ENCODE measurements at regions not wholly inside any gene's neighbourhood (a gene's known extent, or its start where the extent isn't known, plus 50 kb on each side); places are given as distances from the start of the nearest gene placed in this dataset.

DNA sequence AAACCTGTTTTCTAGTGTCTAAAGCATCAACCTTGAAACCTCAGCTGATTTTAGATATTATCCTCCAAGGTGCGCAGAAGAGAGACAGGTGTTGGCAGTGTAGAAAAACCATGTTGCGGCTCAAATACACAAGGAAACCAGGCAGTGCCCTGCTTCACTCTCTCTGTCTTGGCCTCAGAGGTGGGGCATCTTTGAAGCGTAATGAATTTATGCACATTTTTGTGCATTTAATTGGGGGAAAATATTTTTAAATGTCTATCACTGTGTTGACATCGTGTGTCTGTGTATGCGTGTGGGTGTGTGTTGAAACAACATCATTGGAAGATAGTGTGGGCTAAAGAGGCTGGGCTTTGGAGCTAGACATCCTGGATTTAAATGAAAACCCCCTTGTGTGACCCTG, 334.0 kb upstream of the CHD6 start:
- TF ChIP-seq CTCF (conservative IDR thresholded peaks at IDR 0.05): no peak

DNA sequence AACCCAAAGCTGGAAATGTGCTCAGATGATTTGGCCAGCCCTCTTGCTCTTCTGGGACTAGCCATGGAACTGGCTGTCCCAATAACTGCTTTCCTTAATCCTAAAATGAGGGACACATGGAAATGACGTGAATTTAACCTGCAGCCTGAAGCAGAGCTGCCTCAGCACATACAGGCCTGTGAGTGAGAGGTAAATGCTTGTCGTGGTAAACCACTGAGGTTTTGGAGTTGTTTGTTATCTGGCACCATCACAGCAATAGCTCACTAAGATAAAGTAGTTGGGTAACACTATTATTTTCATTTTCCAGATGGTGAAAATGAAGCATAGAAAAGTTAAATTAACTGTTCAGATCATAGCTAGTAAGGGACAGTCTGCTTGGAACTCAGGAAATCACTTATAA, 333.4 kb upstream of the CHD6 start:
- no peak overlapping the region for H3K27ac ChIP-seq
- no peak for TF ChIP-seq CTCF (conservative IDR thresholded peaks at IDR 0.05)

More for the DNA sequence above, 334.0 kb upstream of the CHD6 start:
- H3K27ac ChIP-seq: no peak overlapping the region

DNA sequence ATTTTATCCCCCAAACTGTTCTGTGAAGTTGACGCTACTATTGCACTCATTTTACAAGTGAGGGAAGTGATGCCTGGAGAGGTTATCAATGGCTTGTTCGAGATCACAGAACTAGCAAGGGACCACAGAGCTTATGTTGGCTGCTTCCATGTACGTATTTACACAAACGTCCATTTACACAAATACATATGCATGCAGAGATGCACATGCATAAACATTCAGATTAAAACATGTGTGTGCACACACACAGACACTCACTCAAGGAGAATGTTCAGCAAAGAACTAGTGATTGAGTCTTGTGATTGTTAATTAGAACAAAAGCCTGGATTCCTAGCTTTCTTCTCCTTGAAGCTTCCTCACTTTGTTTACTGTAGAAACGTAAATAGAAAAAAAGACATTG, 321.5 kb upstream of the CHD6 start:
- no peak overlapping the region for H3K27ac ChIP-seq
- TF ChIP-seq CTCF (conservative IDR thresholded peaks at IDR 0.05): no peak

- TF ChIP-seq CTCF (conservative IDR thresholded peaks at IDR 0.05): no peak
- H3K27ac ChIP-seq: no peak overlapping the region
These were observed 320.2 kb upstream of the CHD6 start for GRCh38 chr20:41938353-41938752.

- no peak overlapping the region for H3K27ac ChIP-seq
- TF ChIP-seq CTCF (conservative IDR thresholded peaks at IDR 0.05): no peak
These were observed 317.1 kb upstream of the CHD6 start for GRCh38 chr20:41935259-41935791.

DNA sequence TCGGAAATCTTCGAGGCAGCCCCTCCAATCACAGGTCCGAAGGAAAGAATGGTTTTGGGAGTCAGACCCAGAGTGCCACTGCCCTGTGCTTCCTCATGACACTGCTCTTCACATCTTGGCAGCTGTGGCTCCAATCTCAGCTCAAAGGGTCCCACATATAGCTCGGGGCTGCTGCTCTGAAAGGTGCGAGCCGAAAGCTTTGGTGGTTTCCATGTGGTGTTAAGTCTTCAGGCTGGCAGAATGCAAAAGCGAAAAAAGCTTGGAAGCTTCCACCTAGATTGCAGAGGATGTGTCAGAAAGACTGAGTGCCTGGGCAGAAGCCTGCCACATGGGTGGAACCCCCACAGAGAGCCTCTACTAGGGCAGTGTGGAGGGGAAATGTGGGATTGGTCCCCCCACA, 314.3 kb upstream of the CHD6 start:
- no peak for TF ChIP-seq CTCF (conservative IDR thresholded peaks at IDR 0.05)
- no peak overlapping the region for H3K27ac ChIP-seq

- no peak overlapping the region for H3K27ac ChIP-seq
- no peak for TF ChIP-seq CTCF (conservative IDR thresholded peaks at IDR 0.05)
These were observed 309.5 kb upstream of the CHD6 start for GRCh38 chr20:41927655-41928054.
